B cell (primary cell): ENCODE measurements at regions not wholly inside any gene's neighbourhood (a gene's known extent, or its start where the extent isn't known, plus 50 kb on each side); places are given as distances from the start of the nearest gene placed in this dataset.

Source experiments
- CTCF ChIP-seq: fragments of 200-600 bp; IDR thresholded peaks from one replicate; pipeline ENCODE4 v1.8.0; 2022; ENCODE audit warnings: antibody characterized with exemption, mild to moderate bottlenecking
- EZH2 ChIP-seq: IDR thresholded peaks from 2 replicates; pipeline ENCODE4 v1.6.1; 2012; ENCODE audit warnings: borderline replicate concordance, low read depth, mild to moderate bottlenecking, moderate library complexity, low read length; ENCODE audit not compliant: insufficient read depth, poor library complexity, severe bottlenecking

GRCh38 chr1:79312438-79312837 is 305.9 kb upstream of the ADGRL4 start:
- TF ChIP-seq CTCF (no peak), EZH2 (no peak)
